H1 (cell line): ENCODE measurements at regions not wholly inside any gene's neighbourhood (a gene's known extent, or its start where the extent isn't known, plus 50 kb on each side); places are given as distances from the start of the nearest gene placed in this dataset.

Source experiments
- BACH1 ChIP-seq: IDR thresholded peaks from 2 replicates; pipeline ENCODE4 v1.6.1; 2012; ENCODE audit warnings: low read length, improper control_type of control experiment
- CHD7 ChIP-seq: fragments of 300-600 bp; sonication (generic); IDR thresholded peaks from 2 replicates; pipeline ENCODE4 v1.7.1; 2012; ENCODE audit warnings: low read length, moderate library complexity, mild to moderate bottlenecking, inconsistent platforms; ENCODE audit not compliant: insufficient replicate concordance
- CREB1 ChIP-seq: IDR thresholded peaks from 2 replicates; pipeline ENCODE4 v1.6.1; 2012; ENCODE audit warnings: inconsistent platforms
- CTCF ChIP-seq, 3 experiments: IDR thresholded peaks; 1 replicate in 2 of 3; 2 replicates in 1 of 3; pipeline versions ENCODE4 v1.5.1 to v1.6.1; 2011; ENCODE audit warnings: low read length in 3 of 3, mild to moderate bottlenecking in 3 of 3, inconsistent platforms in 2 of 3, low read depth in 1 of 3, moderate library complexity in 1 of 3; ENCODE audit not compliant: insufficient read depth in 1 of 3; ENCODE audit errors: control extremely low read depth in 1 of 3
- EP300 ChIP-seq, 2 experiments: IDR thresholded peaks; 1 replicate in 1 of 2; 2 replicates in 1 of 2; pipeline ENCODE4 v1.6.1; 2011 to 2012; ENCODE audit warnings: low read depth in 2 of 2, low read length in 2 of 2, mild to moderate bottlenecking in 2 of 2, borderline replicate concordance in 1 of 2, inconsistent platforms in 1 of 2, moderate library complexity in 1 of 2
- EZH2 ChIP-seq: fragments of 200-600 bp; sonication (generic); IDR thresholded peaks from 2 replicates; pipeline ENCODE4 v1.7.1; 2012; ENCODE audit warnings: low read depth, mild to moderate bottlenecking, moderate library complexity, low read length, inconsistent platforms; ENCODE audit not compliant: severe bottlenecking
- HDAC6 ChIP-seq: IDR thresholded peaks from one replicate; pipeline ENCODE4 v1.7.1; 2012; ENCODE audit warnings: low read depth, mild to moderate bottlenecking, inconsistent platforms, low read length, moderate library complexity
- POLR2A ChIP-seq, 2 experiments: IDR thresholded peaks; 1 replicate in 1 of 2; 2 replicates in 1 of 2; pipeline ENCODE4 v1.6.1; 2011; ENCODE audit warnings: low read depth in 2 of 2, low read length in 2 of 2, mild to moderate bottlenecking in 2 of 2; ENCODE audit errors: control extremely low read depth in 1 of 2
- RFX5 ChIP-seq: IDR thresholded peaks from 2 replicates; pipeline ENCODE4 v1.6.1; 2011; ENCODE audit warnings: low read depth, low read length, improper control_type of control experiment, borderline replicate concordance
- SIN3A ChIP-seq, 2 experiments: IDR thresholded peaks in 1 of 2; conservative IDR thresholded peaks in 1 of 2; 2 replicates each; pipeline ENCODE4 v1.6.1; 2011 to 2012; ENCODE audit warnings: low read length in 2 of 2, improper control_type of control experiment in 1 of 2, low read depth in 1 of 2, mild to moderate bottlenecking in 1 of 2
- YY1 ChIP-seq: IDR thresholded peaks from 2 replicates; pipeline ENCODE4 v1.6.1; 2011; ENCODE audit warnings: low read depth, mild to moderate bottlenecking, low read length
- ZNF274 ChIP-seq: IDR thresholded peaks from 2 replicates; pipeline ENCODE4 v1.7.0; 2012; ENCODE audit warnings: low read length, borderline replicate concordance; ENCODE audit errors: extremely low read depth

GRCh38 chr4:181030961-181031360 lies 1212.2 kb upstream of the TENM3 start:
- TF ChIP-seq POLR2A (IDR thresholded peaks at IDR 0.05; ENCODE audit: control extremely low read depth in 1 of 2, low read depth in 2 of 2, low read length in 2 of 2) = no peak
- TF ChIP-seq EP300 (IDR thresholded peaks at IDR 0.05; ENCODE audit: borderline replicate concordance in 1 of 2, low read depth in 2 of 2, low read length in 2 of 2) = no peak
- TF ChIP-seq SIN3A (conservative IDR thresholded peaks at IDR 0.05 in 1 of 2, IDR thresholded peaks at IDR 0.05 in 1 of 2; ENCODE audit: low read depth in 1 of 2, low read length in 2 of 2) = no peak
- no peak for TF ChIP-seq ZNF274
- TF ChIP-seq CTCF (IDR thresholded peaks at IDR 0.05; ENCODE audit: control extremely low read depth in 1 of 3, insufficient read depth in 1 of 3, low read depth in 1 of 3, low read length in 3 of 3) = no peak
- no peak for TF ChIP-seq EZH2
- TF ChIP-seq CREB1 = no peak
- no peak for TF ChIP-seq CHD7
- TF ChIP-seq BACH1 = no peak
- no peak for TF ChIP-seq RFX5
- no peak for TF ChIP-seq HDAC6
- TF ChIP-seq YY1 = no peak
